SK-N-MC (cell line): ENCODE measurements at regions not wholly inside any gene's neighbourhood (a gene's known extent, or its start where the extent isn't known, plus 50 kb on each side); places are given as distances from the start of the nearest gene placed in this dataset.

Experiments
- DNase-seq: peaks from one replicate; pipeline ENCODE4 v3.0.0-alpha.2; 2011; ENCODE audit warnings: low read depth, low spot score
- H3K27ac ChIP-seq: fragments of 200-600 bp; sonication (generic); 2 replicates; pipeline ENCODE4 v1.5.1; 2016; ENCODE audit warnings: mixed run types
- H3K36me3 ChIP-seq: fragments of 200-600 bp; sonication (generic); 2 replicates; pipeline ENCODE4 v1.6.1; 2017; ENCODE audit warnings: antibody characterized with exemption, low read length, mixed read lengths; ENCODE audit not compliant: insufficient read depth
- H3K4me3 ChIP-seq: fragments of 200-600 bp; sonication (generic); 2 replicates; pipeline ENCODE4 v1.5.1; 2016
- H3K9ac ChIP-seq: fragments of 200-600 bp; sonication (generic); 2 replicates; pipeline ENCODE4 v1.8.0; 2017; ENCODE audit warnings: mixed run types, mixed read lengths; ENCODE audit not compliant: insufficient read length
- H3K9me3 ChIP-seq: fragments of 200-600 bp; sonication (generic); 2 replicates; pipeline ENCODE4 v1.6.1; 2017; ENCODE audit warnings: low read depth, mild to moderate bottlenecking, antibody characterized with exemption, low read length, moderate library complexity, mixed read lengths
- EZH2 ChIP-seq: fragments of 200-600 bp; sonication (generic); IDR thresholded peaks from one replicate; pipeline ENCODE4 v1.6.1; 2017; ENCODE audit warnings: antibody characterized with exemption
- FOXP2 ChIP-seq: optimal IDR thresholded peaks from 2 replicates; pipeline ENCODE3; 2011; ENCODE audit warnings: mild to moderate bottlenecking, moderate library complexity; ENCODE audit not compliant: insufficient read depth; ENCODE audit errors: extremely low read length, control extremely low read depth
- POLR2AphosphoS5 ChIP-seq: IDR thresholded peaks from 2 replicates; pipeline ENCODE4 v1.6.1; 2012; ENCODE audit warnings: mild to moderate bottlenecking, low read depth, low read length, borderline replicate concordance

DNA sequence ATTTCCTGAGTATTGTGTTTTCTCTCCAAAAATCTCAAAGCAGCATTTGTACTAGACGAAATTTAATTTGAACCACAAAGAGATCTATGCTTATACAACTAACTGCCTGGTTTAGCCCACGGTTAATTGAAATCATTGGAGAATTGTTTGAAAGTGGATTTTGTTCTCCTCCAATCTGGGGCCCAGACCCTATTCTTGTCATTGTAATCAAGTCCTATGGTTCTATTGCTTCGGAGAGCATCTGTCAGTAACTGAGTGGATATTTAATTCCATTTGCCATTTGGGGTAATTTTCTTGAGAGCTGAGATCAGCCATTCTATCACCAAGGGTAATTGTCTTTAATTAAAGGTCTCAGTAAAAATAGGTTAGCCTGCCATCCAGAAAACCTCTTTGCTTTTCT is 117.0 kb upstream of the KCNG1 start:
- no peak for TF ChIP-seq EZH2
- no peak for TF ChIP-seq FOXP2
- TF ChIP-seq POLR2AphosphoS5: no peak
- Histone ChIP-seq H3K36me3 (no peaks in the 10 kb centered on the region), H3K27ac (no peak overlapping the region), H3K4me3 (no peak overlapping the region), H3K9me3 (no peaks in the 10 kb centered on the region), H3K9ac (no peak overlapping the region)
- no peak for DNase-seq

GRCh38 chr20:51138576-51138975 is 115.7 kb upstream of the KCNG1 start:
- Histone ChIP-seq H3K27ac (no peak overlapping the region), H3K9me3 (no peaks in the 10 kb centered on the region), H3K9ac (no peak overlapping the region), H3K4me3 (no peak overlapping the region), H3K36me3 (no peaks in the 10 kb centered on the region)
- TF ChIP-seq FOXP2 (no peak), EZH2 (no peak), POLR2AphosphoS5 (no peak)
- DNase-seq: no peak

DNA sequence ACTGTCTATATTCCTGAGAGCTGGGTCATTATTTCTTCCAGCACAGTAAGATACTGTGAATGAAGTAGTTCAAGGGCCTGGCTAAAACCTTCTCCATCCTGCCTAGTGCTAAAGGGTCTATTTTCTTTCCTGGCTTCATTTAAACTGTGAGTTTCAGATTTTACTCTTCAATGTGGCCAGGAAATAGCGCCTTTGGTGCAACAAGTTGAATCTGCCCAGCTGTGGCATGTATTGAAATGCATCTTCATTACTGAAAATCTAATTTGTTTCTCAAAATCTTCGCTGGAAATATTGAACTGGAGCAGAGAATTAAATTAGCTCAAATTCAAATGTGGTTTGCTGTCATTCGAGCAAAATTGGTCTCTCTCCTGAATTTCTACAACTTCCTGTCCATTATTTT is 114.6 kb upstream of the KCNG1 start:
- no peak for DNase-seq
- H3K9me3 ChIP-seq: no peaks in the 10 kb centered on the region
- H3K4me3 ChIP-seq: no peak overlapping the region
- H3K27ac ChIP-seq: no peak overlapping the region
- H3K36me3 ChIP-seq: no peaks in the 10 kb centered on the region
- no peak overlapping the region for H3K9ac ChIP-seq
- TF ChIP-seq POLR2AphosphoS5 (no peak), EZH2 (no peak)

DNA sequence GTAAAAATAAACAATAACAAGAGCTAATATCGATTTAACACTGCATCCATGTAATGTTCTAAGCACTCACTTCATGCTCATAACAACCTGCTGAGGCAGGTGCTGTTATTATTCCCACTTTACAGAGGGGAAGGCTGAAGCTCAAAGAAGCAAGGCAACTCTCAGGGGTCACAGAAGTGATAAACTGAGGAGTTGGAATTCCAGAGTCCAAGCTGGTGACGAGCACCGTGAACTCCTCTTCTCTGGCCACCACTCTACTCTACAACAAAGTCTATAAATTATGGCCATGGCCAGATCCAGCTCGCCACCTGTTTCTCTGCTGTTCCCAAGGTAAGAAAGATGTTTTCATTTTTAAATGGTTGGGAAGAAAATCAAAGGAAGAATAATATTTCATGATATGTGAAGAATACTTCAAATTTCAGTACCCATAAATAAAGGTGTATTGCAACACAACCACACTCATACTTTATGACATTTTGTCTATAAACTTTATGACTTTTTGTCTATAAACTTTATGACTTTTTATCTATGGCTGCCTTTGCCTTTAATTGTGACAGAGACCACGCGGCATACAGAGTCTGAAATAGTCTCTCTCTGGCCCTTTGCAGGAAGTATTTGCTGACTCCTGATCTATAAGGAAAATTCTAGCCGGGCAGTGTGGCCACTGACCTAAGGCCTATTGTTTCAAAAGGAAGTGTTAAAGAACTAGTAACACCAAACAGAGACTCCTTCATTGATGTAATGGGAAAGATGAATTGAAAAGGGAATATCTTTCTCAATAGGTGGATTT is 113.2 kb upstream of the KCNG1 start:
- no peak overlapping the region for H3K9ac ChIP-seq
- H3K27ac ChIP-seq: no peak overlapping the region
- no peak overlapping the region for H3K4me3 ChIP-seq
- no peaks in the 10 kb centered on the region for H3K9me3 ChIP-seq
- TF ChIP-seq FOXP2 (no peak), POLR2AphosphoS5 (no peak), EZH2 (no peak)
- no peak for DNase-seq
- H3K36me3 ChIP-seq: no peaks in the 10 kb centered on the region

DNA sequence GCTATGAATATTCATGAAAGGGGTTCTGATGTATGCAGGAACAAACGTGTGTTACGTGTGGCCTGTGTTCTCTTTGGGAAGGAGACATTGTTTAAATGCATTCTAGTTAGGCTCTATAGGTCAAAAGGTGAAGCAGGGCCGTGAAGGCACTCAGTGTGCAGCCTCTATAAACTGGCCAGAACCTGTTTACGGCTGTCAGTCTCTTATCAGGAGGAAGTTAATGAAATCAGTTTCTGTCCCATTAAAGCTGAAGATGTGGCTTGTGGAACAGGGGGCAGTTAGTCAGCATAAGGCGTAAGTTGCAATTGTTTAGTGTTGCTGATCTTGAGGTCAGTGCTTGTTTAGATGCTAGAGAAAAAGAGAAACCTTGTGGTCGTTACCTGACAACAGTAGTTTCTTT is 111.5 kb upstream of the KCNG1 start:
- H3K27ac ChIP-seq: no peak overlapping the region
- no peak overlapping the region for H3K4me3 ChIP-seq
- no peak for DNase-seq
- no peaks in the 10 kb centered on the region for H3K36me3 ChIP-seq
- no peaks in the 10 kb centered on the region for H3K9me3 ChIP-seq
- H3K9ac ChIP-seq: no peak overlapping the region
- TF ChIP-seq FOXP2 (no peak), POLR2AphosphoS5 (no peak), EZH2 (no peak)

GRCh38 chr20:51132279-51132678 is 109.4 kb upstream of the KCNG1 start:
- Histone ChIP-seq H3K4me3 (no peak overlapping the region), H3K27ac (no peak overlapping the region), H3K9me3 (no peaks in the 10 kb centered on the region), H3K9ac (no peak overlapping the region), H3K36me3 (no peaks in the 10 kb centered on the region)
- DNase-seq: no peak
- no peak for TF ChIP-seq FOXP2
- no peak for TF ChIP-seq EZH2
- TF ChIP-seq POLR2AphosphoS5: no peak

DNA sequence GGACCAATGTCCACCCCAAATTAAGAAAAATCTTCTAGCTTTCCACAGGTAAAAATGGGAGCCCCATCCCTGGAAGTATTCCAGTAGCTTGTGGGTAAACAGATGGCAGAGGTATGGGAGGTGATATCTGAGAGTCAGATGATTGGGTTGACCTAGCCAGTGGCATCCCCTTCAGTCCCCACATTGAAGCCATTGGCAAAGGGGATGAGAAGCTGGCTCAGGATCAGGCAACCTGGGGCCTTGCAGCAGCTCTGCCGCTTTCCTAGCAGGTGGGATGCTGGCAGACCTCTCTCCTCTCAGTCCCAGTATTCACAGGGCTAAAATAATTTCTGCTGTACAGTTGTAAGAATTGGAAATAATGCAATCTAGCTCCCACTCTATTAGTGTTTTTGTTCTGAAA is 108.9 kb upstream of the KCNG1 start:
- Histone ChIP-seq H3K4me3 (no peak overlapping the region), H3K9ac (no peak overlapping the region), H3K36me3 (no peaks in the 10 kb centered on the region), H3K27ac (no peak overlapping the region), H3K9me3 (no peaks in the 10 kb centered on the region)
- no peak for DNase-seq
- TF ChIP-seq POLR2AphosphoS5: no peak
- TF ChIP-seq EZH2: no peak
- TF ChIP-seq FOXP2: no peak

- Histone ChIP-seq H3K36me3 (no peaks in the 10 kb centered on the region), H3K27ac (no peak overlapping the region), H3K9ac (no peak overlapping the region), H3K4me3 (no peak overlapping the region), H3K9me3 (no peaks in the 10 kb centered on the region)
- TF ChIP-seq FOXP2 (no peak), EZH2 (no peak), POLR2AphosphoS5 (no peak)
- DNase-seq: no peak
These were observed 106.4 kb upstream of the KCNG1 start for GRCh38 chr20:51129147-51129776.

GRCh38 chr20:51128198-51128597 is 105.3 kb upstream of the KCNG1 start:
- no peak for DNase-seq
- Histone ChIP-seq H3K4me3 (no peak overlapping the region), H3K27ac (no peak overlapping the region)

GRCh38 chr20:51127713-51128112 is 104.8 kb upstream of the KCNG1 start:
- TF ChIP-seq FOXP2 (no peak), POLR2AphosphoS5 (no peak), EZH2 (no peak)
- Histone ChIP-seq H3K27ac (no peak overlapping the region), H3K36me3 (no peaks in the 10 kb centered on the region), H3K9me3 (no peaks in the 10 kb centered on the region), H3K9ac (no peak overlapping the region), H3K4me3 (no peak overlapping the region)
- no peak for DNase-seq

More at GRCh38 chr20:51128198-51128597, 105.3 kb upstream of the KCNG1 start:
- no peak overlapping the region for H3K9ac ChIP-seq
- H3K9me3 ChIP-seq: no peaks in the 10 kb centered on the region
- TF ChIP-seq EZH2: no peak
- TF ChIP-seq POLR2AphosphoS5: no peak
- TF ChIP-seq FOXP2: no peak
- H3K36me3 ChIP-seq: no peaks in the 10 kb centered on the region
